ENCODE measurements at regions not wholly inside any gene's neighbourhood (a gene's known extent, or its start where the extent isn't known, plus 50 kb on each side); places are given as distances from the start of the nearest gene placed in this dataset.

GRCh38 chr10:8985651-8986050, 931.2 kb downstream of the GATA3 start:
- Histone ChIP-seq H2AFZ (replicated peaks; ENCODE audit: low read length, poor library complexity) (no peak overlapping the region), H3K14ac (replicated peaks; ENCODE audit: low read depth, low read length) (no peak overlapping the region), H3K9ac (ENCODE audit: low read depth, low read length) (no peak overlapping the region), H4K8ac (ENCODE audit: low read depth in 2 of 2, low read length in 2 of 2) (no peak overlapping the region), H3K4ac (ENCODE audit: low read depth, low read length) (no peak overlapping the region), H2AK5ac (ENCODE audit: low read depth, low read length) (no peak overlapping the region), H2AK9ac (replicated peaks; ENCODE audit: low read depth, low read length, poor library complexity) (no peak overlapping the region), H2BK5ac (ENCODE audit: low read depth, low read length, poor library complexity, severe bottlenecking) (no peak overlapping the region), H3K18ac (ENCODE audit: low read depth, low read length) (no peak overlapping the region), H4K91ac (ENCODE audit: insufficient read depth, low read depth, low read length) (no peak overlapping the region), H3K56ac (ENCODE audit: extremely low read depth, insufficient read depth, low read length) (no peak overlapping the region), H3K9me3 (ENCODE audit: control insufficient read depth, insufficient read depth, low read length) (no peaks in the 10 kb centered on the region; the same call in 1 of the 2 replicates), H3K27me3 (ENCODE audit: control insufficient read depth, insufficient read depth, low read length) (no peaks in the 10 kb centered on the region), H3K9me1 (ENCODE audit: insufficient read depth, low read length) (no peaks in the 10 kb centered on the region), H3K4me2 (ENCODE audit: low read depth, low read length) (no peak overlapping the region), H3K27ac (ENCODE audit: insufficient read depth, low read length) (no peak overlapping the region), H3K79me1 (ENCODE audit: low read depth in 1 of 2, low read length in 2 of 2) (no peaks in the 10 kb centered on the region), H3K4me1 (ENCODE audit: control insufficient read depth, insufficient read depth, low read length) (no peaks in the 10 kb centered on the region), H4K20me1 (ENCODE audit: insufficient read depth, low read length) (no peaks in the 10 kb centered on the region), H3K36me3 (ENCODE audit: control insufficient read depth, insufficient read depth, low read length) (no peaks in the 10 kb centered on the region), H2BK120ac (ENCODE audit: low read depth, low read length) (no peak overlapping the region), H4K5ac (ENCODE audit: low read depth, low read length) (no peak overlapping the region), H2BK15ac (ENCODE audit: low read depth, low read length) (no peak overlapping the region), H3K4me3 (ENCODE audit: insufficient read depth, low read depth, low read length) (no peak overlapping the region), H3K23ac (ENCODE audit: low read depth, low read length) (no peak overlapping the region), H2BK20ac (ENCODE audit: low read depth, low read length) (no peak overlapping the region)
- ATAC-seq (ENCODE audit: low read depth): no peak
- intact Hi-C loops (cut with micrococcal nuclease): no loop called here
- dilution Hi-C loops (cut with HindIII; ENCODE audit: low sequenced_read_pairs, unreplicated experiment): no loop called here
- in situ Hi-C loops (cut with MboI; ENCODE audit: low sequenced_read_pairs): no loop called here
- BruUV-seq (replicated peaks): no TSS peak
- CTCF ChIA-PET: no interaction called here
- no peak for DNase-seq
- WGBS, 2 experiments (ENCODE audit: extremely low coverage in 2 of 2, insufficient read length in 1 of 2): no CpG with 5 or more reads among the region's 2 CpGs
- POLR2A ChIA-PET (ENCODE audit: unreplicated experiment): no interaction called here
- TF ChIP-seq RAD21 (IDR thresholded peaks at IDR 0.05; ENCODE audit: low read length) (no peak), NFE2L2 (IDR thresholded peaks at IDR 0.05; ENCODE audit: low read depth, low read length) (no peak), FOS (IDR thresholded peaks at IDR 0.05; ENCODE audit: low read depth, low read length) (no peak), RFX5 (IDR thresholded peaks at IDR 0.05; ENCODE audit: low read depth, low read length) (no peak), MAFK (IDR thresholded peaks at IDR 0.05; ENCODE audit: low read depth, low read length) (no peak), CEBPB (IDR thresholded peaks at IDR 0.05; ENCODE audit: low read depth, low read length) (no peak)
- TF ChIP-seq, protein P1, sequence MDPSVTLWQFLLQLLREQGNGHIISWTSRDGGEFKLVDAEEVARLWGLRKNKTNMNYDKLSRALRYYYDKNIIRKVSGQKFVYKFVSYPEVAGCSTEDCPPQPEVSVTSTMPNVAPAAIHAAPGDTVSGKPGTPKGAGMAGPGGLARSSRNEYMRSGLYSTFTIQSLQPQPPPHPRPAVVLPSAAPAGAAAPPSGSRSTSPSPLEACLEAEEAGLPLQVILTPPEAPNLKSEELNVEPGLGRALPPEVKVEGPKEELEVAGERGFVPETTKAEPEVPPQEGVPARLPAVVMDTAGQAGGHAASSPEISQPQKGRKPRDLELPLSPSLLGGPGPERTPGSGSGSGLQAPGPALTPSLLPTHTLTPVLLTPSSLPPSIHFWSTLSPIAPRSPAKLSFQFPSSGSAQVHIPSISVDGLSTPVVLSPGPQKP (IDR thresholded peaks at IDR 0.05; ENCODE audit: borderline replicate concordance, low read depth, low read length): no peak

All from IMR-90 (cell line).